Activated T-cell treated with anti-CD3 and anti-CD28 coated beads for 4 hours (primary cell): ENCODE measurements at regions not wholly inside any gene's neighbourhood (a gene's known extent, or its start where the extent isn't known, plus 50 kb on each side); places are given as distances from the start of the nearest gene placed in this dataset.
A peak's percentile ranks its signal among the peaks of the same experiment; 100 is the strongest.

Experiments used
- DNase-seq: peaks from one replicate; pipeline ENCODE4 v3.0.0-alpha.2; 2020

DNA sequence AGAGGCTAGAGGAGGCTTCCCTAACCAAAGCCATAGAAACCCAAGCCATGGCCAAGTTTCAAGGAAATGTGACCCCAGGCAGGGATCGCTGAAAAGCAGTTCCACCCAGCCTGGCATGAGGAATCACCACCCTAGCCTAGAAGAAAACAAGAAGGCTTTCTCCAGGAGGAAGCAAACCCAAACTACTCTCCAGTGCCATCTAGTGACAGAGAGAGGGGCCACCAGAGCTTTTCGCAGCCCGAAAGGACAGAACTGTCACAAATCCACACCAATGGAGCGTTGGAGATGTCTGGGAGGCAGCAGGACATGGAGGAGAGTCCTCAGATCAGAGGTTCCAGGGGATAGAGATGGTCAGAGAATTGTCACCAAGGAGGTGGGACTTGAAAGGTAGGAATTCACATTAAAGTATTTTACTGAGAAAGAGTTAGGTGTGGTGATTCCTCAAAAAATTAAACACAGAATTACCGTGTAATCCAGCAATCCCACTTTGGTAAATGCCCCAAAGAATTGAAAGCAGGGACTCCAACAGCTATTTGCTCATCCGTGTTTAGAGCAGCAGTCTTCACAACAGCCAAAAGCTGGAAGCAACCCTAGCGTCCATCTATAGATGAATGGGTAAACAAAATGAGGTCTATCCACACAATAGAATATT lies 67.3 kb upstream of the NUP50 start:
- peak; percentile 40 for DNase-seq

DNA sequence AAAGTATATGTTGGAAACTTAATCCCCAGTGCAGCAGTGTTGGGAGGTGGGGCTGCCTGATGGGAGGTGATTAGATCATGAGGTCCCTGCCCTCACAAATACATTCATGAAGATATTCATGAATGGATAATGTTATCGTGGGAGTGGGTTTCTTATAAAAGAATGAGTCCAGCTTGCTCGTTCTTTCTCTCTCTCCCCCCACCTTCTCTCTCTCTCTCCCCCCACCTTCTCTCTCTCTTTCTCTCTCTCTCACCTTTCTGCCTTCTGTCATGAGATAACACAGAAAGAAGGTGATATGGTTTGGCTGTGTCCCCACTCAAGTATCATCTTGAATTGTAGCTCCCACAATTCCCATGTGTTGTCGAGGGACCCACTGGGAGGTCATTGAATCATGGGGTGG lies 66.7 kb upstream of the NUP50 start:
- DNase-seq: no peak

DNA sequence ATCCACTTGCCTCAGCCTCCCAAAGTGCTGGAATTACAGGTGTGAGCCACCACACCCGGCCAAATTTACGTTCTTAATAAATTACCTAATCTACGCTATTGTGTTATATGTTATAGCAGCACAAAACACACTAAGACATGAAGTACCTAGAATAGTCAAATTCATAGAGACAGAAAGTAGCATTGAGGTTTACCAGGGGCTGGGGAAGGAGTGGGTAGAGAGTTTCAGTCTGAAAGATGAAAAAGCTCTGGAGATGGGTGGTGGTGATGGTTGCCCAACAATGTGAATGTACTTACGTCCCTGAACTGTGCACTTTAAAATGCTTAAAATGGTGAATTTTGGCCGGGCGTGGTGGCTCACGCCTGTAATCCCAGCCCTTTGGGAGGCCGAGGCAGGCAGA lies 65.7 kb upstream of the NUP50 start:
- no peak for DNase-seq

DNA sequence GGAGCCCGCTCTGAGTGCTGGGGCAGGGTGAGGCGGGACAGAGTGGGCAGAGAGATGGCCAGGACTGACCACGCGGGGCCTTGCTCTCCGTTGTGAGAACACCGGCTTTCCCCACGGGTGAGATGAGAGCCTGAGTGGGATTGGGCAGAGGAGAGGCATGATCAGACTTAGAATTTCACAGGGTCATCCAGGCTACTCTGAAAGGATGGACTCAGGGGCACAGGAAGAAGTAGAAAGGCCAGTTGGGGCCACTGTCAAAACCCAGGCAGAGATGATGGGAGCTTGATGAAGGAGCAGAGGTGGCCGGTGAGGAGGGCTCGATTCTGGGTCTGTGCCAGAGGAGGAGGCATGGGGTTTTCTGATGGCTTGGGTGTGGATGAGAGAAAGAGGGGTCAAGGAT lies 63.8 kb upstream of the NUP50 start:
- no peak for DNase-seq

DNA sequence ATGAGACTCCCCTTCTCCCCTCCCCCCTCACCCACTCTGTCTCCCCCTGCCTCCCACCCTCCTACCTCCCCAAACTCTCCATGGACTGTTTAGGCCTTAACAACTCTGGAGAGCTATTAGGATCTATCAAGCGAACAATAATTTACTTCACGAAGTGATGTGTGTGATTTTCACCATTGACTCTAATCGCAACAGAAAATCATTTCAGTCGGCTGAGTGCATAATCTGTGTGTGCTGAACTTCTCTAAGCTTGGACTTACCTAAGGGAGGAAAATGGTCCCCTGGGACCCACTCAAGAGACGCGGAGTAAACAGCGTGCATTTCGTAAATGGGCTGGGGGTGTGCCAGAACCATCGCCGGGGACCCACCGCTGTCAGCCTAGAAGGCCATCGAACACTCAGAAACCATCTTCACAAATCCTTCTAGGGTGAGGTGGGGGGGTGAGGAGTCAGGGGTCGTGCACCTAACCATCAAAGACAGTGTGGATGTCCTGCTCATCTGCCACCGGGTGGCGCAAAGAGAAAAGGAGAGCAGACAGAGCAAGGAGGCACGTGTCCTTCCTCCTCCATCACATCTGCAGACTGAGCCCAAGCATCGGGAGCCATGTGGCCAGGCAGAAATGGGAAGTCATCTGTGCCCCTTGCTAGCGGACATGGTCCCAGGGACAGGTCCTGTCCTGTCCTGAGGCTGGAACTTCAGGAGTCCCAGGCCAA lies 62.1 kb upstream of the NUP50 start:
- DNase-seq: no peak

DNA sequence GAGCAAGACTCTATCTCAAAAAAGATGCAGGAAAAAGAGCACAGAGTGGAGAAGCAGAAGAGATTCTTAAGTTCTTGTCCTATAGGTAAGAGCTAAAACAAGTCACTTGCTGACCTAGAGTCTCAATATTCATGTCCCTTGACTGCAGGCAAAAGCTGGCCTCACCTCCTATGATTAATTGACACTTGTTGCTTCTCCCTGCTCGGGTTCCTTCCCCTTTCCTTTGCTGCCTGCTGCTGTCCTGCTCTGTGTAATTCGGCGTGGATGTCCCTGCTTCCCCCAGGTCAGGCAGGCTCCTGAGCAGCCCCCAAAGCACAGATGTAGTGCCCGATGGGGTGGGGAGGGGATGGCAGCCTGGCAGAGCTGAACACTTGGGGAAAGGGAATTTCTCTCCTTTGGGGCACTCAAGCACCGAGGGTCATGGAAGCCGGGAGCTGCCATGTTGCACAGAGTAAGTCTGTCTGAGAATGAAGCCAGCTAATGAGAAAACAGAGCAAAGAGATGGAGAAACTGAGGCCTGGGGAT lies 60.8 kb upstream of the NUP50 start:
- DNase-seq: no peak

DNA sequence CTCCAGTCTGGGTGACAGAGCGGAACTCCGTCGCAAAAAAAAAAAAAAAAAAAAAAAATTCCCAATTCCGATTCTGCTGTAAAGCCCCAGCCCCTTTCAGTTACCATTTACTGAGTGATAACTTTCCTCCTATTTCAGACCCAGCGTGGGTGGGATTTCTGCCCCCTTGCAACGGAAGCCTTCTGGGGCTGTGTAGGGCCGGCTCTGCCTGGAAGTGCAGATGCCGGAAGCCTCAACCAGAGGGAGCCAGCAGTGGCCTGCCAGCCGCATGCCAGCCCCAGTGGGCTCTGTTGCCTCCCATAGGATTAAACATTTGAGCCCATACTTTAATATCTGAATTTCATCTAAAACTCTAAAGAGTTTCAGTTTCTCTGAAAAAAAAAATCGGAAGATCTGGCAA lies 60.0 kb upstream of the NUP50 start:
- no peak for DNase-seq

DNA sequence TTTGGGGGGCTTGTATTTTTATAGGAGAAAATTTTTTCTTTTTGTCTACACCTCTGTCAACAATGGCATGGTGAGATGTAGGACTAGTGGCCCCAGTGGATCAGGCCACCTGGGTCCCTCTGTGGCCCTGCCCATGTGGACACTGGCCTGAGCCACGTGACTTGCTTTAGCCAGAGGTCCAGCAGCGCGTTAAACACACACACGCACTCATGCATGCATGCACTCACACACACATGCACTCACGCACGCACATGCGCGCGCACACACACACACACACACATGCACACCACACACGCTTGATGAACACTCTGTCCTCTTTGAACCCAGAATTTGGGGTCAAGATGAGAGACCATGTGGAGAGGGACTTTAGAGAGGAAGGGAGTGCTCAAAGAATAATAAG lies 59.4 kb upstream of the NUP50 start:
- DNase-seq: no peak

DNA sequence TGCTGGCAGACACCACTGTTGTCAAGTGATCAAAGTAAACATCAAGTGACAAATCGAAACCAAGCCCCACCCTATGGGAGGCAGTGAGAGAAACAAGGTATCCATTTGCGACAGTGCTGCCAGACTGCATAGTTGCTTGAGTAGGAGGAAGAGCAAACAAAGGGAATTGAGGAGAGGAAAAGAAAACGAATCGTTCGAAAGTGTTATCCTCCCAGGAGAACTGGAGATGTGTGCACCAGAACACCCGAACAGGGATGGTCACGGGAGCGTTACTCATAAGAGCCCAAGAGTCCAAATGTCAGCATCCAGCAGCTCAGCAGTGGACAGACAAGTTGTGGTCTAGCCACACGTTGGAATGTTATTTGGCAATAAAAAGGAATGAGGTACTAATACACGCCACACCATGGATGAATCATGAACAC lies 58.4 kb upstream of the NUP50 start:
- no peak for DNase-seq

DNA sequence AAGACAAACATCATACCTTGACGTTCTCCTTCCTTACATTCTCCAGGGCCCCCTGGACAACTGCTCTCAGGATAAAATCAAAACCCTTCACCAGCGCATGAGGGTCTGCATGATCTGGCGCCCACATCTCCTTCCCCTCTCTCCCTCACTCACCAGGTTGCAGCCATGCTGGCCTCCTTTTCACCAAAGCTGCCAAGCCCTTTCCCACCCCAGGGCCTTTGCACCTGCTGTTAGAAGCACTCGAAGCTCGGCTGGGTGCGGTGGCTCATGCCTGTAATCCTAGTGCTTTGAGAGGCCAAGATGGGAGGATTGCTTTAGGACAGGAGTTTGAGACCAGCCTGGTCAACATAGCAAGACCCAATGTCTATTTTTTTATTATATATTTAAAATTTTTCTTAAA lies 56.1 kb upstream of the NUP50 start:
- DNase-seq: no peak

DNA sequence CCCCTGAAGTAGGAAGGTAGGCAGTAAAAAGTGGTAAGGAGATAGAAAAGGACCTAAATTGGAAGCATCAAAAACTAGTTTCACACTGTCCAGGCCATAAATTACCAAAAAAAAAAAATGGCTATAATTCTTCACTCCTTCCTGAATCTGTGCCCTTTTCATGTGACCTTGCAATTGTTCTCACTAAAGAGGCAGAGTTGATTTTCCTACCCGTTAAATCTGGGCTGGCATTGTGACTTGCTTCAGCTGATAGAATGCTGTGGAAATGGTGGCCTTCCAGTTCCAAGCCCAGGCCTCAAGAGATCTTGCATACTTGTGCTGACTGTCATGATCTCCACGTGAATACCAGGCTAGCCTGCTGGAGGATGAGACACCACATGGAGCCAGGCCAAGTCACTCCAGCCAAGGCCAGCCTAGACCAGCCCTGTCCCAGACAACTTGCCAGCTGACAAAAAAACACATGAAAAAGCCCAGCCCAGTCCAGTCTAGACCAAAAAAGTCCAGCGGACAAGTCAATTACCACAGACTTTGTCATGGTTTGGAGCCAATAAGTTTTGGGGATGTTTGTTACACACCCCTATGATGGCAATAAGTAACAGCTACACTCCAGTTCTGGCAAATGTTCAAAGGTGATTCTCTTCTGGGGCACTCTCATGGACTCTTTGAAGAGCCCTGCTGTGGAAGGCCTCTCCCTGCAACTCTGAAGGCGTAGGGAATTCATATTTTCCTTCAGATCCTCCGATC lies 51.4 kb upstream of the NUP50 start:
- DNase-seq: no peak
